GM19239 (cell line): ENCODE measurements at regions not wholly inside any gene's neighbourhood (a gene's known extent, or its start where the extent isn't known, plus 50 kb on each side); places are given as distances from the start of the nearest gene placed in this dataset.

Experiments used
- DNase-seq: peaks from one replicate; pipeline ENCODE4 v3.0.0; 2011; ENCODE audit warnings: low spot score; ENCODE audit not compliant: insufficient read length
- FAIRE-seq: peaks from 2 replicates; lab custom pipeline; 2011; peaks lifted over from hg19 to GRCh38; lab: Jason Lieb, UNC

GRCh38 chr9:93815135-93815534 lies 140.0 kb downstream of the BARX1 start:
- no peak for FAIRE-seq
- DNase-seq = no peak

GRCh38 chr9:93814077-93814956 lies 140.8 kb downstream of the BARX1 start:
- no peak for DNase-seq
- FAIRE-seq = no peak

GRCh38 chr9:93813221-93814076 lies 141.7 kb downstream of the BARX1 start:
- DNase-seq (no peak), FAIRE-seq (no peak)

- DNase-seq (no peak), FAIRE-seq (no peak)
Observed at GRCh38 chr9:93812410-93812668, 142.8 kb downstream of the BARX1 start.

GRCh38 chr9:93810028-93810971 lies 144.9 kb downstream of the BARX1 start:
- DNase-seq (no peak), FAIRE-seq (no peak)

GRCh38 chr9:93809204-93809940 lies 145.8 kb downstream of the BARX1 start:
- DNase-seq (no peak), FAIRE-seq (no peak)

- DNase-seq (no peak), FAIRE-seq (no peak)
Observed at GRCh38 chr9:93808115-93809029, 146.8 kb downstream of the BARX1 start.

- FAIRE-seq (no peak), DNase-seq (no peak)
Observed at GRCh38 chr9:93807166-93808074, 147.7 kb downstream of the BARX1 start.

GRCh38 chr9:93801581-93802284 lies 153.4 kb downstream of the BARX1 start:
- FAIRE-seq (no peak), DNase-seq (no peak)

- FAIRE-seq = no peak
- DNase-seq = no peak
Observed at GRCh38 chr9:93801120-93801519, 154.0 kb downstream of the BARX1 start.

- FAIRE-seq (no peak), DNase-seq (no peak)
Observed at GRCh38 chr9:93792358-93792757, 162.8 kb downstream of the BARX1 start.

GRCh38 chr9:93786204-93786603 lies 169.0 kb downstream of the BARX1 start:
- no peak for FAIRE-seq
- no peak for DNase-seq

- FAIRE-seq (no peak), DNase-seq (no peak)
Observed at GRCh38 chr9:93776873-93777272, 178.3 kb downstream of the BARX1 start.

GRCh38 chr9:93776256-93776655 lies 178.9 kb downstream of the BARX1 start:
- no peak for FAIRE-seq
- DNase-seq = no peak

GRCh38 chr9:93774331-93775102 lies 180.6 kb downstream of the BARX1 start:
- DNase-seq (no peak), FAIRE-seq (no peak)

GRCh38 chr9:93771276-93771675 lies 183.9 kb downstream of the BARX1 start:
- DNase-seq (no peak), FAIRE-seq (no peak)
